WERI-Rb-1 (cell line): ENCODE measurements at regions not wholly inside any gene's neighbourhood (a gene's known extent, or its start where the extent isn't known, plus 50 kb on each side); places are given as distances from the start of the nearest gene placed in this dataset.

ENCODE experiments used
- DNase-seq: peaks from one replicate; pipeline ENCODE4 v3.0.0-alpha.2; 2020
- H3K27ac ChIP-seq: fragments of 250-450 bp; sonication (Bioruptor Pico); 2 replicates; pipeline ENCODE4 v1.5.1; 2020; ENCODE audit warnings: mild to moderate bottlenecking, moderate library complexity
- H3K27me3 ChIP-seq: fragments of 250-450 bp; sonication (Bioruptor Pico); 2 replicates; pipeline ENCODE4 v1.5.1; 2021; ENCODE audit warnings: mild to moderate bottlenecking, low read depth, moderate library complexity; ENCODE audit not compliant: insufficient read depth, severe bottlenecking
- H3K36me3 ChIP-seq: fragments of 250-450 bp; sonication (Bioruptor Pico); 2 replicates; pipeline ENCODE4 v1.5.1; 2020; ENCODE audit warnings: mild to moderate bottlenecking, moderate library complexity
- H3K4me3 ChIP-seq: 2 replicates; pipeline ENCODE4 v1.5.1; 2011; ENCODE audit warnings: low read depth, mild to moderate bottlenecking, control low read depth, low read length
- H3K9me3 ChIP-seq: fragments of 250-450 bp; sonication (Bioruptor Pico); 2 replicates; pipeline ENCODE4 v1.5.1; 2021; ENCODE audit warnings: mild to moderate bottlenecking, moderate library complexity; ENCODE audit not compliant: severe bottlenecking
- TF ChIP-seq, protein P1 (sequence below): IDR thresholded peaks from 2 replicates; pipeline ENCODE4 v1.5.1; 2011; ENCODE audit warnings: low read depth, mild to moderate bottlenecking, control low read depth, inconsistent platforms, low read length

DNA sequence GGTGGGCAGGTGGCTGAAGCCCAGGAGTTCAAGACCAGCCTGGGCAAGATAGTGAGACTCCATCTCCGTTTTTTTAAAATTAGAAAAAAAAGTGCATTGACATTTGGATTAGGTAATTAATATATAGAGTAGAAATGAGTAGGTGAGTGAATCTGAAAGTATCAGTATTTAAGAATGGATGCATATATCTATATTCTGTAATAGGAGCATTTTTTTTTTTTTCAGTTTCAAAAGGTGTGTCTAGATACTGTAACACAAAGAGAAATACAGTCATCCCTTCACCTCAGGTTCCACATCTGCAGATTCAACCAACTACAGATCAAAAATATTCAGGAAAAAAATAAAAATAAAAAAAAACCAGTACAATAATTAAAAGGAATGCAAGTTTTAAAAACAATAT is 50.8 kb downstream of the RBM27 start:
- TF ChIP-seq, protein P1, sequence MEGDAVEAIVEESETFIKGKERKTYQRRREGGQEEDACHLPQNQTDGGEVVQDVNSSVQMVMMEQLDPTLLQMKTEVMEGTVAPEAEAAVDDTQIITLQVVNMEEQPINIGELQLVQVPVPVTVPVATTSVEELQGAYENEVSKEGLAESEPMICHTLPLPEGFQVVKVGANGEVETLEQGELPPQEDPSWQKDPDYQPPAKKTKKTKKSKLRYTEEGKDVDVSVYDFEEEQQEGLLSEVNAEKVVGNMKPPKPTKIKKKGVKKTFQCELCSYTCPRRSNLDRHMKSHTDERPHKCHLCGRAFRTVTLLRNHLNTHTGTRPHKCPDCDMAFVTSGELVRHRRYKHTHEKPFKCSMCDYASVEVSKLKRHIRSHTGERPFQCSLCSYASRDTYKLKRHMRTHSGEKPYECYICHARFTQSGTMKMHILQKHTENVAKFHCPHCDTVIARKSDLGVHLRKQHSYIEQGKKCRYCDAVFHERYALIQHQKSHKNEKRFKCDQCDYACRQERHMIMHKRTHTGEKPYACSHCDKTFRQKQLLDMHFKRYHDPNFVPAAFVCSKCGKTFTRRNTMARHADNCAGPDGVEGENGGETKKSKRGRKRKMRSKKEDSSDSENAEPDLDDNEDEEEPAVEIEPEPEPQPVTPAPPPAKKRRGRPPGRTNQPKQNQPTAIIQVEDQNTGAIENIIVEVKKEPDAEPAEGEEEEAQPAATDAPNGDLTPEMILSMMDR: no peak
- peaks cover 44% of the 10 kb centered on the region for H3K36me3 ChIP-seq
- no peak for DNase-seq

DNA sequence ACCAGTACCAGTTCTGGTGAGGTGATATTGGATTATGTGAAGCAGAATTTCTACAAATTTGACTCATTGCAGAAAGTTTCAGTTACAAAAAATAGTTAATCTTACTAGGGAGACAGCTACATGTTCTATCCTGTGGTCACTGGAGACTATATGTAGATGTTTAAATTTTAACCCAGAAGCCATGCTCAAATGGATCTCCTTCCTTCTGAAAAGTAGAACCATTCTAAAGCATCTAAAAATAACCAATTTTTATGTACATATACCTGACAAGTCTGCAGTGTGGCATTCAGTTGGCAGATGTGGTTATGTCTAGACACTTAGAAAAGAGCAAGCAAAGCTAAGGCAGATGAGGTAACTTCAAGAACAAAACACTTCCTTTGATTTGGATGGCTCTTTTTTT is 65.5 kb upstream of the POU4F3 start:
- Histone ChIP-seq H3K27me3 (no peaks in the 10 kb centered on the region), H3K27ac (no peak overlapping the region), H3K9me3 (no peaks in the 10 kb centered on the region), H3K36me3 (peaks cover 63% of the 10 kb centered on the region), H3K4me3 (no peak overlapping the region)
- TF ChIP-seq, protein P1: no peak
- no peak for DNase-seq

More for the DNA sequence above, 50.8 kb downstream of the RBM27 start:
- Histone ChIP-seq H3K27me3 (no peaks in the 10 kb centered on the region), H3K4me3 (no peak overlapping the region), H3K9me3 (no peaks in the 10 kb centered on the region), H3K27ac (no peak overlapping the region)

DNA sequence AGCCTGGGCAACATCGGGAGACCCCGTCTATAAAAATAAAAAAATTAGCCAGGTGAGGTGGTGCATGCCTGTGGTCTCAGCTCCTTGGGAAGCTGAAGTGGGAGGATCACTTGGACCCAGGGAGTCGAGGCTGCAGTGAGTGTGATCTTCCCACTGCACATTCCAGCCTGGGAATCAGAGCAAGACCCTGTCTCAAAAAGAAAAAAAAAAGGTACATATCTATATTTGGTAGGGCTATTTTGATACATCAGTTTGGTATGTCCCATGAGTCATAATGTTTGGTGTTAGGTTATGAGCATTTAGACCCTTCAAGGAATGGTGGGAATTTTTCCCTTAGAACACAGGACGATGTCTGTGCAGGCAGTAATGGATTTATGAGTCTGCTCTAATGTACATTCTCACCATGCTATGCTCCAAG is 55.3 kb upstream of the POU4F3 start:
- Histone ChIP-seq H3K27ac (no peak overlapping the region), H3K9me3 (no peaks in the 10 kb centered on the region), H3K4me3 (no peak overlapping the region), H3K36me3 (peaks cover 14% of the 10 kb centered on the region), H3K27me3 (no peaks in the 10 kb centered on the region)
- TF ChIP-seq, protein P1: no peak
- DNase-seq: no peak

DNA sequence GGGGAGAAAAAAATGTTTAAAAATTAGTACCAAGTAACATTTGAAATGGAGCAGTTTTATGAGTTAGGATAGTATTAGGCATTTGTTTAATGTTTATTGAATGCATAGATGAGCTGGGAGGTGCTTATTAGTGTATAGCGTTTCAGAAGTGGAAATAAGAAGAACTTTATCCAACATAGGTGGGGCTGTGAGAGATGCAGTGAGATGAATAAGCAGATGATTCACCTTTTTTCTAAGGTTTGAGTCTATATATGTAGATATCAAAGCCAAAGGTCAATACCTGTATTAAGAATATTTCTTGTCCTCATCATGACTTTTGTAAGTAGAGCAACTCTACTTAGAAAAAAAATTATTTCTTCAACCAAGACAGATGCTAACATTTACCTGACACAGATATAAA is 54.6 kb upstream of the POU4F3 start:
- Histone ChIP-seq H3K27ac (no peak overlapping the region), H3K36me3 (peaks cover 13% of the 10 kb centered on the region), H3K4me3 (no peak overlapping the region), H3K27me3 (no peaks in the 10 kb centered on the region), H3K9me3 (no peaks in the 10 kb centered on the region)
- TF ChIP-seq, protein P1: no peak
- no peak for DNase-seq
